GM19023 (cell line): ENCODE measurements at regions not wholly inside any gene's neighbourhood (a gene's known extent, or its start where the extent isn't known, plus 50 kb on each side); places are given as distances from the start of the nearest gene placed in this dataset.

Source experiments
- ATAC-seq: cut with Tn5 transposase; IDR thresholded peaks from one replicate; pipeline ENCODE4 v1.9.1; 2021; ENCODE audit warnings: mild to moderate bottlenecking, moderate library complexity; ENCODE audit not compliant: unreplicated experiment

- ATAC-seq: no peak
Measured at GRCh38 chr18:60754413-60755009, 381.9 kb upstream of the MC4R start.

- no peak for ATAC-seq
Measured at GRCh38 chr18:60755134-60755533, 382.6 kb upstream of the MC4R start.

GRCh38 chr18:60775978-60776377 is 403.4 kb upstream of the MC4R start:
- ATAC-seq: no peak

GRCh38 chr18:60784161-60784560 is 411.6 kb upstream of the MC4R start:
- no peak for ATAC-seq

GRCh38 chr18:60794802-60795201 is 422.2 kb upstream of the MC4R start:
- no peak for ATAC-seq

- no peak for ATAC-seq
Measured at GRCh38 chr18:60804415-60804814, 431.8 kb upstream of the MC4R start.

- ATAC-seq: no peak
Measured at GRCh38 chr18:60809937-60810336, 437.4 kb upstream of the MC4R start.

GRCh38 chr18:60812921-60813320 is 440.3 kb upstream of the MC4R start:
- no peak for ATAC-seq

GRCh38 chr18:60826346-60826745 is 453.8 kb upstream of the MC4R start:
- no peak for ATAC-seq

GRCh38 chr18:60831971-60832370 is 459.4 kb upstream of the MC4R start:
- no peak for ATAC-seq

- no peak for ATAC-seq
Measured at GRCh38 chr18:60838677-60839076, 466.1 kb upstream of the MC4R start.

GRCh38 chr18:60846396-60846795 is 473.8 kb upstream of the MC4R start:
- no peak for ATAC-seq

GRCh38 chr18:60847517-60847916 is 474.9 kb upstream of the MC4R start:
- ATAC-seq: no peak

GRCh38 chr18:60861575-60861974 is 471.7 kb upstream of the CDH20 start:
- no peak for ATAC-seq

GRCh38 chr18:60862988-60863387 is 470.2 kb upstream of the CDH20 start:
- no peak for ATAC-seq

- no peak for ATAC-seq
Measured at GRCh38 chr18:60865801-60866200, 467.4 kb upstream of the CDH20 start.

GRCh38 chr18:60870261-60871153 is 462.7 kb upstream of the CDH20 start:
- ATAC-seq: no peak

GRCh38 chr18:60872434-60872833 is 460.8 kb upstream of the CDH20 start:
- no peak for ATAC-seq

GRCh38 chr18:60873708-60874107 is 459.5 kb upstream of the CDH20 start:
- no peak for ATAC-seq

- no peak for ATAC-seq
Measured at GRCh38 chr18:60875957-60876507, 457.2 kb upstream of the CDH20 start.

GRCh38 chr18:60880184-60880583 is 453.0 kb upstream of the CDH20 start:
- ATAC-seq: no peak

GRCh38 chr18:60883587-60883986 is 449.6 kb upstream of the CDH20 start:
- no peak for ATAC-seq
